Stimulated activated CD4-positive, alpha-beta T cell treated with anti-CD3 and anti-CD28 coated beads, Interleukin-1b, Interleukin-23, amount 100 ng/mL, for 4 hours (primary cell): ENCODE measurements at regions not wholly inside any gene's neighbourhood (a gene's known extent, or its start where the extent isn't known, plus 50 kb on each side); places are given as distances from the start of the nearest gene placed in this dataset.
"Not testable (repeated sequence)": the region's sequence is repeated elsewhere in the genome, so short reads cannot be mapped to it uniquely, and the experiment has no call there.

Experiments
- DNase-seq, 2 donors: peaks; one replicate each; pipeline ENCODE4 v3.0.0-alpha.2; 2020; ENCODE audit warnings: low read depth in 2 of 2

DNA sequence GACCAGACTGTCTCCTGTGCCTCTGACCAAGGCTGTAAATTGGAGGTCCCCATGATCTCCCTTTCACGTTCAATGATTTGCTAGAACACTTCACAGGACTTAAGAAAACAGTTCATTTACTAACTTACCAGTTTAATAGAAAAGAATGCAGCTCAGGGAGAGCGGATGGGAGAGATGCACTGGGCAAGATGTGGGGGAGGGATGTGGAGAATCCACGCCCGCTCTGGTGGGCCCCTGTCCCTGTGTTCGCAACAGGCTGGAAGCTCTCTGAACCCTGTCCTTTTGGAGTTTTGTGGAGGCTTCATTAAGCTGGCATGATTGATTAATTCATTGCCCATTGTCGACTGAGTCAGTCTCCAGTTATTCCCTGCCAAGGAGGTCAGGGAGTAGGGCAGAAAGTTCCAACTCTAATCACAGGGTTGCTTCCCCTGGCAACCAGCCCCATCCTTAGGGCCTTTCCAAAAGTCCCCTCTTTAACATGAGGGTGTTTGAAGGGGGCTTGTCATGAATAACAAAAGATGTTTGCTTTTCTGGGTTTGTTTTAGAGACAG is 257.1 kb downstream of the ACKR3 start:
- DNase-seq = no peak

DNA sequence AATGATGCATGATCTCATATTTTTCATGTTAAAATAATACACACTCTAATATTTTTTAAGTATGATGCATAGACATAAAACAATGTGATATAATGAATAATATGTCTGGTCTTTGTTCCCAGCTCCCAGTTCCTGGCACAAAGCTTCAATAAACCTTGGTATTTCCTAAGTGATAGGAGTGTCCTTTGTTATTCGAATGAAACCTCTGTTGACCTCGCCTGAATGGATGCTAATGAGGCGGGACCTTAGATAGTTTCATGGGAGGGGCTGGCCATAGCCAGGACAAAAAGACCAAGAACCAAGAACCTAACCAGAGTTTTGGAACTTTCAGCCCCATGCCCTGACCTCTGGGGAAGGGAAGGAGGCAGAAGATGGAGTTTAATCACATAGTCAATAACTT is 257.7 kb upstream of the COPS8 start:
- no peak for DNase-seq

DNA sequence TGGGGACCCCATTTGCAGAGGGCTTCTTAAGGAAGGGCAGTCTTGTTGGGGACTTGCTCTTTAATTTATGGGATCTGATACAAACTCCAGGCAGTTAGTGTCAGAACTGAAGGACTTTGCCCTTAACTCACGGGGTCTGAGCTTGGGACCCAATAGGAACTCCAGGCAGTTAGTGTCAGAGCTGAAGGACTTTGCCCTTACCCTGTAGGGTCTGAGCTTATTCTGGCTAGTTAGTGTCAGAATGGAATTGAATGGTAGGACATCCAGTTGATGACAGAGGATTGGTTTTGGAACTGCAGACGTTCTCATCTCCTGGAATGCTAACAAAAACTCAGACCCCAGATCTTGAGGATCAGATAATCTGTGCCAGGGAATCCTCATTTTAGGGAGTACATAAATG is 256.9 kb upstream of the COPS8 start:
- DNase-seq = no peak

DNA sequence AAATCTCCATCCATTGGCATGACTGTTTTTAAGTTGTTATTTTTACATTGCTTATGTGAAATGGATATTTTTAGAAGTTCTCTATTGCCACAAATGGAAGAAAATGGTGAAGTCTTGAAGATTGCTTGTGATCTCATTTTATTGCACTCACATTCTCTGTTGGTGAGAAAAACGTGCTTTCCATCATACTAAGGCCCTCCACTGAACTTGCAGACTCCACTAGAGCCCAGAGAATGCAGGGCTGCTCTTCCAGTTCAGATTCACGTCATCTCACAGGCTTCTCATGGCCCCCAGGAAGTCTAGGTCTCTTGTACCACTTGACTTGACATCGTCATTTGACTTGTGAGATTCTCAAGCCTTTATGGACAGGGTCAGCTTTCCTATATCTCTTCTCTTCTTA is 254.8 kb upstream of the COPS8 start:
- no peak for DNase-seq

DNA sequence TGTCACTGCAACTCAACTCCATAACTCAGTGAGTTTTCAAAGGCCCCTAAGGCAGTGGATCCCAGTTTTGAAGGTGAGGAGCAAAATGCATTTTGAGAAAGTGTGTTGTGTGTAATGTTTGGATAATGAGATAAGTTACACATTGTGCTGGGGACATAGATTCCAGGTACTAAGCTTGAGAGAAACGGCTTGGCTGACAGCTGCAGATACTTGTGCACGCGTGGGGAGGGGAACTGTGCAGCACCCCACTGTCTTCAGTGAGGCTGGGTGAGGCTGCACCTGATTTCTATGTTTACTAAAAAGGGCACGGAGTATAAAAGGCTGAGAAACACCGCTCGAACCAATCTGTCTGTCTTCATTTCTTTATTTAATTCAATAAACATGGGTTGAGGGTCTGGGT is 254.0 kb upstream of the COPS8 start:
- DNase-seq = no peak

DNA sequence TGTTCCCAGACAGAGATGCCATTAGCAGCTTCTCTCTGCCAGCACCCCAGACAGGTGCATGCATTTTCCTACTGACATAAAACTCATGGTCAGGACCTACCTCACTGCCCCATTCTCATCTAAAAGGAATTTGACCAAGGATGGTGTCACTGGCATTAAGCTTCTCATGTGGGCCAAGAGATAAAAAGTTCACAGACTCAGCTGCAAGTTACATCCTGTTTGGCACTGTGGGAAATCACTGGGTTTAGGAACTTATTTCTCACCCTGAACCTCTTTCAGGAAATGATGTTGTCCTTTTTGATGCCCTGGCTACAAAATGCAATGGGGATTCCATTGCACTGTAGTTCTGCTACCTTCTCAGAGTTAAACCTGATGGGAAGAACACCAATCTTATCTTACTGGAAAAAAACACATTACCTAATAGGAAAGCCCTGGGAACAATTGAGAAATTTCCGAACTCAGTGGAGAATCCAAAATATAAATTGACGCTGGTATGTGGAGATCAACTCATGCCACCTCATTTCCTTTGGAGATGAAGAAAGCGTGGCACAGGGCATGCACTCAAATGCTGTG is 252.1 kb upstream of the COPS8 start:
- DNase-seq = no peak

DNA sequence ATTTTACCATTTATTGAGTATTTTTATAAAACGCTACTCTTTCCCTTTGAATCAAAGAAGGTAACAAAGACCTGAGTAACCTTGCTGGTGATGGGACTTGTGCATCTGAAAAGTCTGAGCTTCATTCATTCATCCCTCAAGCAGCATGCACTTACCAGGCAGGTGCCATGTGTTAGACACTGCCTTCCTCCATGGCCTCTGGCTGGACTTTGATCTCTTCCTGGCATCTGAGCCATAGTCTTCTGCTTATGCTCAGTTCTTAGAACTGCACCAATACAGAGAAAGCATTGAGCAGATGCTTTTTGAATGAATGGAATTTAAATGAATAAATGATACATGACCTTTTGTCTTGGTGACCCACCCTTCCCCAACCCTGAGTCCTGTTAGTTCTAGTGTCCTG is 251.4 kb upstream of the COPS8 start:
- DNase-seq = no peak

DNA sequence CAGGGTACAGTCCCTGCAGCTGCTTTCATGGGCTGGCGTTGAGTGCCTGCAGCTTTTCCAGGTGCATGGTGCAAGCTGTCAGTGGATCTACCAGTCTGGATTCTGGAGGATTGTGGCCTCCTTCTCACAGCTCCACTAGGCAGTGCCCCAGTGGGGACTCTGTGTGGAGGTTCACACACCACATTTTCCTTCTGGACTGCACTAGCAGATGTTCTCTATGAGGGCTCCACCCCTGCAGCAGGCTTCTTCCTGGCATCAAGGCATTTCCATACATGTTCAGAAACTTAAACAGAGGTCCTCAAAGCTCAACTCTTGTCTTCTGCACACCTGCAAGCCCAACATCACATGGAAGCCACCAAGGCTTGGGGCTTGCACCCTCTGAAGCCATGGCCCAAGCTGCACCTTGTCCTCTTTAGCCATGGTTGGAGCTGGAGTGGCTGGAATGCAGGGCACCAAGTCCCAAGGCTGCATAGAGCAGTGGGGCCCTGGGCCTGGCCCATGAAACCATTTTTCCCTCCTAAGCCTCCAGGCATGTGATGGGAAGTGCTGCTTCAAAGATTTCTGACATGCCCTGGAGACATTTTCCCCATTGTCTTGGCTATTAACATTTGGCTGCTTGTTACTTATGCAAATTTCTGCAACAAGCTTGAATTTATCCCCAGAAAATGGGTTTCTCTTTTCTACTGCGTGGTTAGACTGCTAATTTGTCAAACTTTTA is 250.2 kb upstream of the COPS8 start:
- DNase-seq = no peak

DNA sequence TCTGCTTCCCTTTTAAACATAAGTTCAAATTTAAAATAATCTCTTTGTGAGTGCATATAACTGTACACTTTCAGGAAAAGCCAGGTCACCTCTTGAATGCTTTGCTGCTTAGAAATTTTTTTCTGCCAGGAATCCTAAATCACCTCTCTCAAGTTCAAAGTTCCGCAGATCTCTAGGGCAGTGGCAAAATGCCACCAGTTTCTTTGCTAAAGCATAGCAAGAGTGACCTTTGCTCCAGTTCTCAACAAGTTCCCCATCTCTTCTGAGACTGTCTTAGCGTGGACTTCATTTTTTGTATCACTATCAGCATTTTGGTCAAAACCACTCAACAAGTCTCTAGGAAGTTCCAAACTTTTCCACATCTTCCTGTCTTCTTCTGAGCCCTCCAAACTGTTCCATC is 249.7 kb upstream of the COPS8 start:
- DNase-seq = not testable (repeated sequence)

DNA sequence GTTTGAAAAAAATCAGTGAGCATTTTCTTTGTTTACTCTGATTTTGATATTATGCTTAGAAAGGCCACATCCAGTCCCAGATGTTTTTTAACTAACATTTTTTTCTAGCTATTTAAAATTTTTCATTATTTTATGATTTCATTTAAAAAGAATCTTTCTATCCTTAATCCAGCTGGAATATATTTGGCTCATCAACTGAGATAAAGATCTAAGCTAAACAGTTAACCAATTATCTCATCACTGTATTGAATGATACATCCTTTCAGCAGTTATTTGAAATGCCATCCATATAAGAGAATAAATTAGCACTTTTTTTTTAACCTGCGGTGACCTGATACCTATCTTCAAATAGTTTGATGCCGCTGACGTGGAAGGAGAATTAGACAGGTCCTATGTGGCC is 245.5 kb upstream of the COPS8 start:
- no peak for DNase-seq

DNA sequence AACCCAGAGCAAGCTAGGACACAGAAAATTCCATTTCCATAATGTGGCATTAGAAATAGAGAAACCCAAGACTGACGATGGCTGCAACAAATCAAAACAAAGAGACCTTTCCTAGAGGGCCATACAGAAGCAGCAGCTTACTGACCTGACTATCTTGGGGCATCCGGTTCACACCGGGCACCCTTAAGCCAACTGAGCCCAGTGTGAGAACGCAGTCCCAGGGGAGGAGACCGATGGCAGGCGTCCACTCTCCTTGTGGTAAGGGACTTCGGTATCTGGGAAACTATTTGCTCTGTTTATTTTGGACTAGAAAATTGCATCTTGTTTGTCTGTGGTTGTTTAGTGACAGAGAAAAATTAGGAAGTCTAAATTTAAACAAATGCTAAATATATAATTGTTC is 244.8 kb upstream of the COPS8 start:
- DNase-seq = no peak

DNA sequence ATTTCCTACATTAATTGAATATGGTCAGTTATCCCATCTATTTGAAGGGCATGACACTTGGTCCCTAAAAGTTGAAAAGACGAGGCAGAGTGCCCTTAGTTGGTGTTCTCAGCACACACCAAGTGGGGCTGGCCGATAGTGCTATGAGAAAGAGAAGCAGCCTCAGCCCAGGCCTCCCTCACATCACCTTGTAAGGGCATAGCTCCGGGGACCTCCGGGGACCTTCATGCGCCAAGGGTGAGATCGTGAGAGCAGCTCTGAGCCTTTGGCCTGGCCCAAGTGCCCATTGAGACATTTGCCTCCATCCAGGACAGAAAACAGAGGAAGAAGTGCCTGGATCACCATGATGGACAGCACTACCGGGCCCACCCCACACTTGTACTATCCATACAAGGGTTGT is 244.3 kb upstream of the COPS8 start:
- no peak for DNase-seq

DNA sequence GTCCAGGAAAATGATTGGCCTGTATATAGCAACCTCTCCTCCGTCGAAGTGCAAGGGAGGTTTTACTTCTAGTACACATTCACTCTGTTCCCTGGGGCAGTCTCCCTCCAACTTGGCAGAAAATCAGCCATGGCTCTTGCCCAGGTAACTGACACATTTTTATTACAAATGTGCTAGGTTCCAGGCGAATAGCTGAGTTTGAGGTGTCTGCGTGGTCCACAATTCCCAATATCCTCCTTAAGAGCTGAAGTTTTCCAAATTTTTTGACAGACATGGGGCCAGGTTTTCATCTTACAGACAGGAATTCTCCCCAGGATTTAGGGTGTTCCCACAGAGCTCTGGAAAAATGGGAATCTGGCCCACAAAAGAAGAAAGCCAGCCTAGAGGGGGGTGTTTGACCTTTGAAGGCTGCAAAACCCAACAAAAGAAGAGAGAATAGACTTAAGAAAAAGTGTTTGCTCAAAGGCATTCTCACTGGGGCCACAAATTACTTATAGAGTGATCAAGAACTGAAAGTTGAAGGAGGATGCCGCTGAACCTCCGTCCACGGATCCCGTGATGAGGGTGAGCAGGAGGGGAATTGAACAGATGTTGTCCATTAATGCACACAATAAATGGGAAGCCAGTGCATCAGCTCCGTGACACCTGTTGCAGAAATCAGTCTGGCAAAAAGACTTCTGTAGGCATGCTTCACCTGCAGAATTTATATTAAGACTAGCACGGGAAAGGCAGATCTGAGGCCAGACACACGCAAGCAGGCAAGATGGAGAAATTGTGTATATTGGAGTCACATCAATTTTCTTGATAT is 242.3 kb upstream of the COPS8 start:
- DNase-seq = no peak

DNA sequence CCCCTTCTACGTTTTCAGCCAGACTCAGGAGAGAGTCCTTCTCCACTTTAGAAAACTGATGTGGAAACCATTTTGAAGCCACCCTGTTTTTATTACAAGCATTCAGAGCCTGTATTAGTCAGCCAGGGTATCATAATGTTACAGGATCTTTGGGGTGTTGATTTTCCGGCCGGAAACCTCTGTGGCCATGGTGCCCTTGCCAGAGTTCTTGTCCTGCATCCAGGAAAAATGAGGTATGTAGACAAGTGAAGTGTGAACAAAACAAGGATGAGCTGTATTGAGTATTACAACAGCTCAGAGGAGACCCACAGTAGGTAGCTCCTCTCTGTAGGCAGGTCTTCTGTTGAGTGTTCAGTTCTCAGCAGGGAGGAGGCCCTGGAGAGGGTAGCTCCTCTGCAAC is 241.0 kb upstream of the COPS8 start:
- no peak for DNase-seq

DNA sequence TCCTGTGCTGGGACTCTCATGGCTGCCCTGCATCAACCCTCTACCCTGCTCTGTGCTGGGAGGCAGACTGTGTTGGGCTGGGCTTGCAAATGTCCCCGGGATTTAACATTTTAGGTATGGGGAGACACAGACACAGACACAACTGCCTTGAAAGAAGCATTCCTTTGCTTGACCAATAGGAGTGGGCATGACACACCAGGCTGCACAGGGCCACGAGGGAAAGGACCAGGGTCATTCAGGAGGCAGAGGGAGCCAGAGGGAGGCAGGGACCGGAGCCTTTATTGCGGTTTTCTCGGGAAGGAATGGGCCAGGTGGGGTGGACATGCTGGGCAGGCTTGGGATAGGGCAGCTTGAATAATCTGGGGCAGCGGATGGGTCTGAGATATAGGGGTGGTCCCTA is 238.7 kb upstream of the COPS8 start:
- DNase-seq = no peak

DNA sequence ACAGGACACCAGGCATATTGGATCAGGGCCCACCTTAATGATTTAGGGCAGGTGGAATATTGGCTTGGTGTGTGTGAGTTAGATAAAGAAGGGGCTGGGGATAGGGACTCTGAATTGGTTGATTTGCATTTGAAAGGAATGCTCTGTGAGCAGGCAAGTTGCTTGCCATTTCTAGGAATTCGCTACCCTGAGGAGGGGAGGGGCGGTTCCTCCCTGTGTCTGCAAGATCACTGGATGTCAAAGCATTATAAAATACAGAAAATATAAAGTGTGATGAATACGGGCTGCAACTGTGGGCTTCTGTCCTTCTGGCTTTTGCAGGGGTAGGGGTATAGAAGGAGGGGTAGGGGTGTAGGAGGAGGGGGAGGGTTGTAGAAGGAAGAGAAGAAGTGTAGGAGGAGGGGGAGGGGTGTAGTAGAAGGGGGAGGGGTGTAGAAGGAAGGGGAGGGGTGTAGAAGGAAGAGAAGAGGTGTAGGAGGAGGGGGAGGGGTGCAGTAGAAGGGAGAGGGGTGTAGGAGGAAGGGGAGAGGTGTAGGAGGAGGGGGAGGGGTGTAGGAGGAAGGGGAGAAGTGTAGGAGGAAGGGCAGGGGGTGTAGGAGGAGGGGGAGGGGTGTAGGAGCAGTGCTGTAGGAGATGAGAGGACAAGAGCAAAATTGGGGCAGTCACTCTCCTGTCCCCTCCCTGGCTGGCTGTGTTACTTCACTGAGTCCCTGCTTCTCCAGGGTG is 238.0 kb upstream of the COPS8 start:
- no peak for DNase-seq

DNA sequence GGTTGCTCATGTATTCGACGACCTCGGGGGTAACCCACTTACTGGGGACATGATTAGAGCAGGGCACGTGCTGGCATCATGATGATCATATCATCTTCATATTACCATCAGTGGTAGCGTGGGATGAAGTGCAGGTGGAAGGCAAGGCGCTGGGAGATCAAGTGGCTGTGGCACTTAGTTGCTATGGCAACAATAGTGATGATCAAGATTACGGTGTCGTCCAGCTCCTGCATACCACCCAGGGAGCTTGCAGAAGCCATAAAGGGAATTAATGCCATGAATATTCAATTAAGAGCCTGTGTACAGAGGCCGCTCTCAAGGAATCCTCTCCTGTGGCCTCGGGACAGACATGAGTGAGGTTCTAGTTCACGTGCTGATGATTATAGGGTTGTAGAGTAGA is 237.2 kb upstream of the COPS8 start:
- no peak for DNase-seq

DNA sequence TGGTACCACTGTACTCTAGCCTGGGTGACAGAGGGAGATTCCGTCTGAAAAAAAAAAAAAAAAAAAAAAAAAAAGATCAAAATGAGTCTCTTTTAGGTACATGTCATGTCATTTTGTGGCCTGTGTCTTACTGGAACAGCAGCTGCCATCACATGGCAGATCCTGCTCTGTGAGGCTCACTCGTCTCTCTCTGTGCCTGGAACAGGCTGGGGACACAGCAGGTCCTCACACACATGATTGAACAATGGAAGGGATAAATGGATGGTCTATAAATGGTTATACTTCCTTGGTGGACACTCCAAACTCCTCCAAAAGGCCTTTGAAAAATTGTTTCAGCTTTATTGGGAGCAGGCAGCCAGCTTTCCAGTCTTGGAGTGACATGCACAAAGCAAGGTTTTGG is 236.2 kb upstream of the COPS8 start:
- DNase-seq = no peak

DNA sequence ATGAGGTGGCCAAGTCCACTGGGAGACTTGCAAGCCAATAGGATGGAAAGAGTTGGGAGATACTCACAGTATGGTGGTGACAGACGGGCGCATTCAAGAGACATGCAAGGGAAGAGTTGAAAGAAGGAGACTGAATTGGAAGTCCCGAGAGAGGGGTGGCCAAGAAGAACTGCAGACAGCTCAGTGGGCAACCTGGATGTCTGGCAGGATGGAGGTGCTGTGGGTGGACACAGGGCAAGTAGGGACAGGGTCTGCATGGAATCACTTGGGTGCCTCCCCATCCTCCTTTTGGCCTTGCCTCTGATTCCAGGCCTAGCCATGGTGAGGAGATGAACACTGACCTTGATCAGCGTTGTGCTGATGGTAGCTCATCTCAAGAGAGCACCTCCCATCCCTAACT is 235.7 kb upstream of the COPS8 start:
- DNase-seq = no peak

DNA sequence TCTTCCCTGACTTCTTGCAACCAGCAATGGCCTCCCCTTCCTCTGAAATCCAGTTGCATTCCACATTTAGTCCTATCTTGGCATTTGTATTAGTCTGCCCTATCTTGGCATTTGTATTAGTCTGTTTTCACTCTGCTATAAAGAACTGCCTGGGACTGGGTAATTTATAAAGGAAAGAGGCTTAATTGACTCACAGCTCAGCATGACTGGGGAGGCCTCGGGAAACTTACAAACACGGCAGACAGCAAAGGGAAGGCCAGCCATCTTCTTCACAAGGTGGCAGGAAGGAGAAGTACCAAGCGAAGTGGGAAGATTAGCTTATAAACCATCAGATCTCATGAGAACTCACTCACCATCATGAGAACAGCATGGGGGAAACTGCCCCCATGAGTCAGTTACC is 234.5 kb upstream of the COPS8 start:
- no peak for DNase-seq

DNA sequence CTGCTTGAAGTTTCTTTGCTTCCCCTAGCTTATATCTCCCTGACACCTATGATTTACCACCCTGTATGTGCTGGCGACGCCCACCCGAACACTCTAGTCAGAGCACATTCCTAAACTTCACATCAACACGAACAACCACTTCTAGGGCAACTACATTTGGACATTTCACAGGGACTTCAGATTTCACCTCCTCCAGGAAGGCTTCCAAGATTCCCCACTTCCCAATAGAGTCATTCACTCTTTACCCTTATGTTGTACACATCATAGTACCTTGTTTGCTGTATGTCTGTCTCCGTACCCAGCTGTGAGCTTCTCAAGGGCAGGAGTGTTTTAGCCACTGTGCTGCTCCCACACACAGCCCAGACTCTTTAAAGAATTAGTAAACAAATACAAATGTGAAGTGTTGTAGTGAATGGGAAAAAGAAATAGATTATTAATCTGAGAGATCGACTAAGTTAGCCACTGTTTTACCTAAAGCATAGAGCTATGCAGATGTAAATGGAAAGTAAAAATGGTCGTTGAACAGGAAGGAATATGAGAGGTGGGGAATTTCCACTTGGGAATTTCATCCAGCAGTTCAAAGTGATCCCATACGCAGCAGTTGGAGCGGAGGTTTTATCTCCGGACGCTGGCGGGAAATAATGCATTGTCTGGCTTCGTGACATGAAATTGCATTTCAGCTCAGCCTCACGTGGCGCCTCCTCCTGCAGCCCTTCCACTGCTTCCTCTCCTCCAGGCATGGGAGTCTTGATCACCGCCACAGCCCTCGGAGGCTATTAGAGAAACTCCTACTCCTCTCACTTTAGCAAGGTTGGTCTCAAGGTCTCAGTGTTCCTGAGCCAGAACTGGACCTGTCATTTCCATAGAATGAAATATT is 233.4 kb upstream of the COPS8 start:
- DNase-seq = no peak
